GM23248 (cell line): ENCODE measurements at regions not wholly inside any gene's neighbourhood (a gene's known extent, or its start where the extent isn't known, plus 50 kb on each side); places are given as distances from the start of the nearest gene placed in this dataset.

Source experiments
- DNase-seq: peaks from one replicate; pipeline ENCODE4 v3.0.0-alpha.2; 2015
- H2AFZ ChIP-seq: fragments of 200-600 bp; sonication (generic); 2 replicates; pipeline ENCODE4 v1.6.1; 2016; ENCODE audit warnings: antibody characterized with exemption
- H3F3A ChIP-seq: fragments of 200-600 bp; sonication (generic); 2 replicates; pipeline ENCODE4 v1.6.1; 2016; ENCODE audit warnings: mild to moderate bottlenecking, antibody characterized with exemption, mixed run types; ENCODE audit not compliant: insufficient read depth
- H3K27ac ChIP-seq: fragments of 200-600 bp; sonication (generic); 2 replicates; pipeline ENCODE4 v1.5.1; 2016; ENCODE audit warnings: mild to moderate bottlenecking
- H3K27me3 ChIP-seq: fragments of 200-600 bp; sonication (generic); replicated peaks from 2 replicates; pipeline ENCODE4 v1.6.1; 2016; ENCODE audit warnings: mild to moderate bottlenecking; ENCODE audit not compliant: insufficient read depth
- H3K36me3 ChIP-seq: fragments of 200-600 bp; sonication (generic); 2 replicates; pipeline ENCODE4 v1.6.1; 2016; ENCODE audit warnings: low read depth, mild to moderate bottlenecking
- H3K4me1 ChIP-seq: fragments of 200-600 bp; sonication (generic); 2 replicates; pipeline ENCODE4 v1.6.1; 2016; ENCODE audit warnings: mild to moderate bottlenecking; ENCODE audit not compliant: insufficient read depth
- H3K4me2 ChIP-seq: fragments of 200-600 bp; sonication (generic); one replicate; pipeline ENCODE4 v1.6.1; 2016; ENCODE audit warnings: mild to moderate bottlenecking; ENCODE audit not compliant: unreplicated experiment
- H3K4me3 ChIP-seq: fragments of 200-600 bp; sonication (generic); 2 replicates; pipeline ENCODE4 v1.5.1; 2016; ENCODE audit warnings: mild to moderate bottlenecking
- H3K79me2 ChIP-seq: fragments of 200-600 bp; sonication (generic); 2 replicates; pipeline ENCODE4 v1.6.1; 2016; ENCODE audit warnings: mild to moderate bottlenecking; ENCODE audit not compliant: insufficient read depth
- H3K9ac ChIP-seq: fragments of 200-600 bp; sonication (generic); 2 replicates; pipeline ENCODE4 v1.6.1; 2016; ENCODE audit warnings: mild to moderate bottlenecking
- H3K9me2 ChIP-seq: fragments of 200-600 bp; sonication (generic); 2 replicates; pipeline ENCODE4 v1.6.1; 2016; ENCODE audit warnings: mixed run types, mild to moderate bottlenecking, moderate library complexity; ENCODE audit not compliant: insufficient read depth
- H3K9me3 ChIP-seq: fragments of 200-600 bp; sonication (generic); one replicate; pipeline ENCODE4 v1.6.1; 2017; ENCODE audit warnings: low read depth
- H4K20me1 ChIP-seq: fragments of 200-600 bp; sonication (generic); 2 replicates; pipeline ENCODE4 v1.6.0; 2016; ENCODE audit not compliant: insufficient read depth
- EZH2 ChIP-seq: fragments of 200-600 bp; sonication (generic); IDR thresholded peaks from 2 replicates; pipeline ENCODE4 v1.6.1; 2018; ENCODE audit warnings: antibody characterized with exemption, mild to moderate bottlenecking; ENCODE audit not compliant: insufficient read depth, poor library complexity, severe bottlenecking
- EZH2phosphoT487 ChIP-seq: fragments of 200-600 bp; sonication (generic); IDR thresholded peaks from 2 replicates; pipeline ENCODE4 v1.6.1; 2018; ENCODE audit warnings: antibody characterized with exemption, moderate library complexity, mild to moderate bottlenecking, low read depth; ENCODE audit not compliant: insufficient read depth
- WGBS, 2 experiments: methylation state at CpG; one replicate each; pipeline ENCODE4 v1.1.6; 2015 to 2017; ENCODE audit warnings: low lambda C conversion rate in 2 of 2, low coverage in 1 of 2; ENCODE audit errors: missing lambda C conversion rate in 2 of 2; 5-methylcytosine and 5-hydroxymethylcytosine counted together
- in situ Hi-C: fragments of 300-500 bp; cut with MboI; formaldehyde crosslinking; loops from 2 replicates; pipeline ENCODE4 v1.15.0; 2020

DNA sequence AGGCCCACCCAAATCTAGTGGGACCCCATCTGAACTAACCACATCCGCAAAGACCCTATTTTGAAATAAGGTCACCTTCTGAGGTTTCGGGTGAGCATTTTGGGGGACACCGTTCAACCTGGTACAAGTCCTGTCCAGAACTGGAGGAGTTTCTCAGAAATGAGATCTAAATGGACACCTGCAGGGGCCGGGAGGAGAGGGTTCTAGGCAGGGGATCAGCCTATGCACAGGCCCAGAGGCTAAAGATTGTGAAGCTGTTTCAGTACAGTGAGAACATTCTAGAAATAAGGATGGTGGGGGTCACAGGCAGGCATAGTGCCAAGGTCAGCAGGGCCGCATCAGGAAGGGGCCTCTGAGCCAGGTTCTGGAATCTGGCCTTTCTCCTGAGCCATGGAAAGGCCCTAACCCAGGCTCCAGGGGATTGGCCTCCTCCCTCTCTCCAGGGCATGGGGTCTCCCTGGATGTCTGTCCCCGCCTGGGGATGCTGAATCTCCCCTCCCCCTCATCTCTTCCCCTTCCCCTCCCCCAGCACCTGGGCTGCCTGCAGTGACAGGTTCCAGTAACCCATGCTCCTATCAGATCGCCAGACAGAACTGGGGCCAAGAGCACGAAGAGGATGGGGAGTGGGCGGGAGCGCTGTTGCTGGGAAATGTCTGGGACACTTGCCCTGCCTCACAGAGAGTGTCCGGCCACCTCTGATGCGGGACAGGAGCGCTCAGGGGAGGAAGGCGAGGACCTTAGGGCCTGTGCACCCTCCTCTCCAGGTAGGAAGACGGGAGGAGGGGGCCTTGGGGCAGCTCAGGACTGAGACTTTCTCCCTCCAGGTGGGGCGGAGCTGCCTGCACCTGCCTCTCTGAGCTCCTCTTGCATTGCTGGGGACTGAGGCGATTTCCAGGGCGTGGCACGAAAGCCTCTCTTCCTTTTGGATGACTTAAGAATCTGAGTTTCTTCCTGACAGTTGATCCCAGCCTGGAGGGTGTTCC, 321.4 kb upstream of the TNRC6C start:
- TF ChIP-seq EZH2phosphoT487: no peak
- no peak for TF ChIP-seq EZH2
- in situ Hi-C loops: no loop called here
- Histone ChIP-seq H3K9me2 (no peaks in the 10 kb centered on the region), H2AFZ (no peak overlapping the region), H3K9me3 (no peaks in the 10 kb centered on the region), H3K36me3 (no peaks in the 10 kb centered on the region), H3F3A (no peaks in the 10 kb centered on the region), H3K9ac (no peak overlapping the region), H3K4me3 (no peak overlapping the region), H3K27ac (no peak overlapping the region), H3K27me3 (peaks cover 24% of the 10 kb centered on the region), H3K4me2 (no peak overlapping the region), H3K4me1 (no peaks in the 10 kb centered on the region), H4K20me1 (no peaks in the 10 kb centered on the region), H3K79me2 (no peaks in the 10 kb centered on the region)
- no peak for DNase-seq
- WGBS, 2 experiments: 47 to 51% methylated on average over 16 to 18 of the region's 19 CpGs

GRCh38 chr17:77637818-77638575, 320.5 kb upstream of the TNRC6C start:
- Histone ChIP-seq H3K27me3 (peaks cover 33% of the 10 kb centered on the region), H3K36me3 (no peaks in the 10 kb centered on the region), H4K20me1 (no peaks in the 10 kb centered on the region), H2AFZ (no peak overlapping the region), H3K9me3 (no peaks in the 10 kb centered on the region), H3K27ac (no peak overlapping the region), H3K9me2 (no peaks in the 10 kb centered on the region), H3K79me2 (no peaks in the 10 kb centered on the region), H3K9ac (no peak overlapping the region), H3F3A (no peaks in the 10 kb centered on the region), H3K4me2 (no peak overlapping the region), H3K4me1 (no peaks in the 10 kb centered on the region), H3K4me3 (no peak overlapping the region)
- no peak for DNase-seq
- 33 to 37% methylated on average over 15 to 16 of the region's 16 CpGs for WGBS, 2 experiments
- TF ChIP-seq EZH2phosphoT487 (no peak), EZH2 (no peak)
- in situ Hi-C loops: no loop called here

DNA sequence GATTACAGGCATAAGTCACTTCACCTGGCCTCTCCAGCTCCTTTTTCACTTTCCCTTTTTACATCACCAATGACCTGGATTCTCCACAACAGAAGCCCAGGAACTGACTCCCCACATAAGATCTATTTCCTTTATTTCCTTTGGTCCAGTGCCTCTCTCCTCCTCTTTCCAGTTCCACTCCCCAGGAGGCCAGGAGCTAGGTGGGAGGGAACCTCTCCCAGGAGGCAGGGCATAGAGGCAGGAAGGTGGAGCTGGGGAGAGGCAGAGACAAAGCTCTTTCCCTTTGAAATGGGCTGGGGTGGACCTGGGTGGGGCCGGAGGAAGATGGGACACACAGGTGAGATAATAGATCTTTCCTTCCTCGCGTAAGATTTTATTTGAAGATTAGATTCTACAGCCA, 318.3 kb upstream of the TNRC6C start:
- no peak overlapping the region for H2AFZ ChIP-seq
- H3K9me2 ChIP-seq: no peaks in the 10 kb centered on the region
- H3K79me2 ChIP-seq: no peaks in the 10 kb centered on the region
- no peaks in the 10 kb centered on the region for H4K20me1 ChIP-seq
- no peaks in the 10 kb centered on the region for H3K36me3 ChIP-seq
- no peaks in the 10 kb centered on the region for H3K4me1 ChIP-seq
- H3F3A ChIP-seq: no peaks in the 10 kb centered on the region
- in situ Hi-C loops: no loop called here
- DNase-seq: no peak
- no peak overlapping the region for H3K9ac ChIP-seq
- no peak for TF ChIP-seq EZH2phosphoT487
- no peak overlapping the region for H3K27ac ChIP-seq
- H3K4me2 ChIP-seq: no peak overlapping the region
- H3K9me3 ChIP-seq: no peaks in the 10 kb centered on the region
- H3K27me3 ChIP-seq: peaks cover 46% of the 10 kb centered on the region
- 78 to 86% methylated on average over 3 of the region's 3 CpGs for WGBS, 2 experiments
- no peak overlapping the region for H3K4me3 ChIP-seq

DNA sequence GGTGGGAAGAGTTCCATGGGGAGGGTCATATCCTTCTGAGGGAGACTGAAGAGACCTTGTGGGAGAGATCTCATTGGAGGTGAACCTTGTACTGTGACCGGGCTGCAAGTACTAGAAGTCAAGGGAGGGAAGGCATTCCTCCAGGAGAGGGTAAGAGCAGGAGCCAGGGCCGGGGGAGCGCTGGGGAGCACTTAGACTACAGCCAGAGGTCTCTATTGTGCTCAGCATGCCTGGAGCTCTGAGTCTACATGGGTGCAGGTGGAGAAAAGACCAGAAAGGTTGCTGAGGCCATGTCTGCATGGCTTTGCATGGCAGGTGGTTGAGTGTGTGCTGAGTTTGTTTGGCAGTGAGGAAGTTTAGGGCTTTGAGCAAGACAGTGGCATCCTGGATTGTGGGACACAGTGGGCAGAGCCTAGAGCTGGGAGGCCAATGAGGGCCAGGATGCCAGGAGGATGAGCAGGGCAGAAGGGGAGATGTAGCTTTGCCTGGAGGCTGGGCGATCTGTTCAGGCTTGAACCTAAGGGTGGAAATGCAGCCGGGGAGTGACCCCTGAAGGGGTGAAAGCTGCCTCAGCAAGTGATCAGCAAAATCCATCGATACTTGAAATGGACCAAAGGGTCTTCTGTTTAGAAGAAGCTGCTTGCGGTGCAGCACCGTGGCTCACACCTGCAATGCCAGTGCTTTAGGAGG, 317.4 kb upstream of the TNRC6C start:
- H3K4me1 ChIP-seq: no peaks in the 10 kb centered on the region
- no peak overlapping the region for H3K4me3 ChIP-seq
- H3K36me3 ChIP-seq: no peaks in the 10 kb centered on the region
- H3K9me2 ChIP-seq: no peaks in the 10 kb centered on the region
- H4K20me1 ChIP-seq: no peaks in the 10 kb centered on the region
- H3K79me2 ChIP-seq: no peaks in the 10 kb centered on the region
- 63 to 65% methylated on average over 8 of the region's 8 CpGs for WGBS, 2 experiments
- H3K9ac ChIP-seq: no peak overlapping the region
- in situ Hi-C loops: no loop called here
- no peak for TF ChIP-seq EZH2phosphoT487
- no peak for TF ChIP-seq EZH2
- no peak overlapping the region for H2AFZ ChIP-seq
- DNase-seq: no peak
- H3F3A ChIP-seq: no peaks in the 10 kb centered on the region
- no peaks in the 10 kb centered on the region for H3K9me3 ChIP-seq
- no peak overlapping the region for H3K4me2 ChIP-seq
- peaks cover 51% of the 10 kb centered on the region for H3K27me3 ChIP-seq
- no peak overlapping the region for H3K27ac ChIP-seq
